HG03060 (cell line): ENCODE measurements at regions not wholly inside any gene's neighbourhood (a gene's known extent, or its start where the extent isn't known, plus 50 kb on each side); places are given as distances from the start of the nearest gene placed in this dataset.

ENCODE experiments used
- ATAC-seq: cut with Tn5 transposase; IDR thresholded peaks from one replicate; pipeline ENCODE4 v1.9.1; 2021; ENCODE audit warnings: low read depth, moderate number of reproducible peaks; ENCODE audit not compliant: unreplicated experiment

DNA sequence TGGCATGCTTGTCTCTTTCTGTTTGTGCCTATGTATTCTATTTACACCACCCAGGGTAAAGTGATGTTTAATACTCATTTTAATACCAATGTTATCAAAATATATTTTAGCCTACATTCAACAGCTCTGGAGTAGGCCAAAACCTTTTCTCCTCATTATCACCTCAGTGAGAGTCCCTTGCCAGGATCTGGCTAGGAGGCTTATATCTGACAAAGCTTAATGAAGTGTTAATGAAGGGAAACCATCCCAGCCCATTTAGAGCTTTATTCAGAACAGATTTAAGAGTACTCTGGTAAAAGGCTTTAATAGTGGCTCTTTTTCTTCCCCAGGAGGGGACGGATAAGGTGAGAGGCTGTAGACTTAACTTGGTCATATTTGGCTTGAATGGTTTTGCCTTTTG, 137.6 kb downstream of the GRIN2B start:
- no peak for ATAC-seq

- no peak for ATAC-seq
Observed at GRCh38 chr12:13841358-13841757, 140.0 kb downstream of the GRIN2B start.

DNA sequence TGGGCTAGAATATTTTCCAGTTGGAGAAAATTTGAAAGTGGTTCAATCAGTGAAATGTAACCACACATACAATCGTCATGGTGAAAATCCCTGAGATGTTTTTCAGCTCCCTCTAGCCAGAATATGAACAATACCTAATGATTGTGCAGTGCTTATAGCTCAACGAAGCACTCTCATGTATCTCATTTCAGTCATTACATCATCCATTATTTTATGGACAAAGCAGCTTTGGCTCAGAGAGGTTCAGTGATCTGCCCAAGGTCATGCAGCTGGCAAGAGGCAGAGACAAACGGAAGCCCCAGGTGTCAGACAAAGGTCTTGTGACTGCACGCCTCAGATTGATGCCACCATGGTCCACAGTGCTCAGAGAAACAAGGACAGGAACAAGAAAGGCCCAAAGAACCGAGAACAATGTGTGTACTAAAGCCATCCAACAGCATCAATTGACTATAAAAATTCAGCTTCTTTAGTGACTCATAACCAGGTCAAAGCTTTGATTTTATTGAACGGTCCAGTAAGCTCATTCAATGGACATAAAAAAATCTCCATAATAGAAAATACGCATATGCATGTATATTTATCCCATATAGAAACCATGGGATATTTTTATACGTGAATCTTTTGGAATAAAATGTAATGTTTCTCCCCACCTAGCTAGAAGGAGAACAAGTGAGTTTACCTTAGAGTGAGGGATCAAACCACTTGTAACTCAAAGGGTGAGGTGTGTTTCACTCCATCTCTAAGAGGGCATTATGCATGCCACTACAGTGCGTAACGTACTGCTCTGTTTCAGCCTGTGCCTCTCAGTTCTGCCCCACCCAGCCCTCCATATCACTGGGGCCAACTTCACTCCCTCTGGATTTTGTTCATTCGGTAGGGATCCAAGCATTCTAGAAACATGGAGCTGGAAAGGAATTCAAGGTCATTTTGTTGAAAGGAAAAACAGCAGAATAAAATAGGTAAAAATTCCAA, 141.8 kb downstream of the GRIN2B start:
- no peak for ATAC-seq

- no peak for ATAC-seq
Observed at GRCh38 chr12:13836099-13836498, 145.3 kb downstream of the GRIN2B start.

GRCh38 chr12:13835652-13836051, 145.8 kb downstream of the GRIN2B start:
- ATAC-seq: no peak

- ATAC-seq: no peak
Observed at GRCh38 chr12:13834241-13834640, 147.2 kb downstream of the GRIN2B start.

DNA sequence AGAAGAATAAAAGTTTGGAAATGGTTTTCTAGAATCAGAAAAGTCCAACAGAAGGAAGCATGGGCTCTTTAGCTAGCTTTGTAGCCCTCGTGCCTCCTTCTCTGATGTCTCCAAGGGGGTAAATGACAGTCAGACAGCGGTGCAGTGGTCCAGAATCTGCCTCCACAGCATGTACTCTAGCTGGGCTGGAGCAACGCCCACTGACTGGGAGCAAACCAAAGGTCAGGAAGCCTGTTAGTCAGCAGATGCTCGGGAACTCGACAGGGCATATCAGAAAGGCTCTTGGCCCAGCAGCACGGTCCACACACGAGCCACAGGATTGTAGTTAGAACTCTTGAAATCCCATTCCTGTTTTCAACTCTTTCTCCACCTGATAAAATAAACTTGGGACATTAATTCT, 164.3 kb downstream of the GRIN2B start:
- no peak for ATAC-seq

GRCh38 chr12:13816394-13816793, 165.0 kb downstream of the GRIN2B start:
- ATAC-seq: no peak

- no peak for ATAC-seq
Observed at GRCh38 chr12:13812168-13812567, 169.2 kb downstream of the GRIN2B start.

GRCh38 chr12:13811061-13811460, 170.3 kb downstream of the GRIN2B start:
- ATAC-seq: no peak

DNA sequence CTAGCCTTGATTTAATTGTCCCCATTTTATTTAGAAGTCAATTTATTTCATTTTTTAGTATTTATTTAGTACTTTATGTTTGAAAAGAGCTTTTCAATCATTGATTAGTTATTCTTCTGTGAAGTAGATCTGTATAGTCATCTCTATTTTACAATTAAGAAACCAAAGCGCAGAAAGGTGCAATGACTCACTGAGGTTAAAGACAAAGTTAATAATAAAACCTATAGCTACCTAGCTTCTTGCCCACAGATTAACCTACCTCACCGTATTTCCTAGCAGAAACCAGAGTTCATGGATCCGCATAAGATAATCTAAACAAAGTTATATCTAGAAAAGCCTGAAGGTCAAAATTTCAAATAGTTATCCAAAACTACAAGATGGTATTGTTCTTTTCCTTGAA, 176.4 kb downstream of the GRIN2B start:
- no peak for ATAC-seq

GRCh38 chr12:13801543-13801942, 179.9 kb downstream of the GRIN2B start:
- no peak for ATAC-seq

DNA sequence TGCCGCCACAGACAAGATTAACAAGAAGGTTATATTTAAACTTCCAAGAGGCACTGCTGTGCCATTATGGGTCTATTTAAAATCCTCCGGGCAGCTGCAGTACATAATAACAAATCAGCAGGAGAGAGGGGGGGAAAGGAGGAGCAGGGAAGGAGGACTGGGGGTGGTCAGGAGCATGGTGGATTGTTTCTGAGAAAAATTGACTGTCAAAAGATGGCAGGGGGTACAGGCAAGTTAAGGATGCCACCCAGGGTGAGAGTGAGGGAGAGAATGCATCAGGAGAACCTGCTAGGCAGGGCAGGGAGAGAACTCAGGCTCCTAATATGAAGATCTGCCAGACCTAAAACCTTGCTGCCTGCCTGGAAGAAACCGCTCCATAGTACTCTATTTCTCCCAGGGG, 181.8 kb downstream of the GRIN2B start:
- ATAC-seq: no peak

GRCh38 chr12:13798162-13798561, 183.2 kb downstream of the GRIN2B start:
- no peak for ATAC-seq

- no peak for ATAC-seq
Observed at GRCh38 chr12:13794706-13795105, 186.7 kb downstream of the GRIN2B start.

DNA sequence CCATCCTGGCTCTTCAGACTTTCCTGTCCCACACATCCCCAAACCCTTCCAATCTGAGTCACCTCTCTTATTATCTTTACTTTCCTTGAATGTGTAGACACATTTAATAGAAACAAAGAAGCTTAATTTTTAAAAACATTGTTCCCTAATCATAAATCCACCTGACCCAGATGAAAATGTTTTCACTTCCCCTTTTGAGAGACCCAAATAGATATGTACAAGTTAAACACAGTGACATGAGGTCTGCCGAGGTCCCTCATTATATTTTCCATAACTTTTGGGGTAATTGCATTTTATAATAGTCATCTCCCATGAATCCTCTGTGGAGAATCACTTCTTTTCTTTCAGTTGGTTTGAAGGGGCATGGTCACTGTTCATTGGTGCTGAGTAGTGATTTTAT, 191.1 kb downstream of the GRIN2B start:
- no peak for ATAC-seq

- no peak for ATAC-seq
Observed at GRCh38 chr12:13788626-13789025, 192.8 kb downstream of the GRIN2B start.

- no peak for ATAC-seq
Observed at GRCh38 chr12:13786646-13787045, 194.8 kb downstream of the GRIN2B start.

DNA sequence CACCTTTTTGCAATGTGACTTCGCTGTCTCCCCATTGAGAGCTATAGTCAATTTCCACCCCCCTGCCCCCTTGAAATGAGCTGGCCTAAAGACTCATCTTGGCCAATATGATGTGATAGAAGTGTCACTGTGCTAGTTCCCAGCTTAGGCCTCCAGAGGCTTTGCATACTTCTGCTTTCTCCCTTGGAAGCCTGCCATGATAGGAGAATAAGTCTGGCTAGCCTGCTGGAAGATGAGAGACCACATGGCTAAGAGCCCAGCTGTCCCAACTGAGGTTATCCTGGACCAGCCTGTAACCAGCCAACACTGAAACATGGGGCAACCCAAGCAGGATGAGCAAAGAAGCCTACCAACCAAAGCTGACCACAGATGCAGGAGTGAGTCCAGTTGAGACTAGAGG, 196.9 kb downstream of the GRIN2B start:
- no peak for ATAC-seq

DNA sequence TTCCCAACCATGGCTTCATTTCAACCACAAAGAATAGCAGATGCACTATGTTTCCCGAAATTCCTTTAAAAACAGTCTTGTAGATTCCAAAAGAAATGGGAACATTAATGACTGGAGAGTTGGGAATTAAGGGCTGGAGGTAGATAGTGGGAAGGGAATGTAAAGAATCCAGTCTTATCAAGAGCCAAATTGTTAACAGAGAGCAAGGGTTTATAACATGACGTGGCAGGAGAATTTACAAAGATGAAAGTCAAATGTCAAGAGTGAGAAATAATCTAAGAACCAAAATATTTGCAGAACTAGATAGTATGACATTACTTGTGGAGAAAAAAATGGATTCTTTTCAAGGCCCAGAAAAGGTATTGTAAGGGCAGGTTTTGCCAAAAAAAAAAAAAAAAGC, 200.9 kb downstream of the GRIN2B start:
- ATAC-seq: no peak

- ATAC-seq: no peak
Observed at GRCh38 chr12:13777374-13777773, 204.0 kb downstream of the GRIN2B start.

DNA sequence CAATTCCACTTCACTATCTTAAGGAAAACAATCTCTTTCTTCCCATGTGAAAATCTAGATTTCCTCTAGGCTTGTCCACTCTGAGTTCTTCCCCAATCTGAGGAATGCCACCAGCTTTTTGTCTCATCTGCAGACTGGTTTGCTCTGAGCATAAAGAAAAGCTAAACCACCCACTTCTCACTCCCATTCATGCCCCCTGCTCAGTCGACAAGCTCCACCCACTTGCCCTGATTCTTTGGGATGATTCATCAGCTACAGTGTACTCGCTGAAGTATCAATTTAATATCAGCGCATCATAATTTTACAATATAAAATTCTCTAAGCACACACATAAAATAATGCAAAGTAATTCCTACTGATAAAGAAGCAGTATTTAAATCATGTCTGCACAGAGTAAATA, 209.1 kb downstream of the GRIN2B start:
- no peak for ATAC-seq
